Ishikawa (cell line): ENCODE measurements at regions not wholly inside any gene's neighbourhood (a gene's known extent, or its start where the extent isn't known, plus 50 kb on each side); places are given as distances from the start of the nearest gene placed in this dataset.

ENCODE experiments used
- CEBPB ChIP-seq: IDR thresholded peaks from 2 replicates; pipeline ENCODE4 v1.6.1; 2012
- CREB1 ChIP-seq: IDR thresholded peaks from 2 replicates; pipeline ENCODE4 v1.6.1; 2012; ENCODE audit warnings: low read depth
- EGR1 ChIP-seq: IDR thresholded peaks from 2 replicates; pipeline ENCODE4 v1.6.1; 2012
- EP300 ChIP-seq: IDR thresholded peaks from 2 replicates; pipeline ENCODE4 v1.6.1; 2012; ENCODE audit warnings: borderline replicate concordance
- FOXM1 ChIP-seq: IDR thresholded peaks from 2 replicates; pipeline ENCODE4 v1.6.1; 2012; ENCODE audit warnings: low read depth, borderline replicate concordance
- MAX ChIP-seq: IDR thresholded peaks from 2 replicates; pipeline ENCODE4 v1.6.1; 2012
- NFIC ChIP-seq: IDR thresholded peaks from 2 replicates; pipeline ENCODE4 v1.6.1; 2012
- RAD21 ChIP-seq: IDR thresholded peaks from 2 replicates; pipeline ENCODE4 v1.6.1; 2012; ENCODE audit warnings: low read depth
- REST ChIP-seq: IDR thresholded peaks from 2 replicates; pipeline ENCODE4 v1.6.1; 2012; ENCODE audit warnings: low read depth, mild to moderate bottlenecking
- TAF1 ChIP-seq: IDR thresholded peaks from 2 replicates; pipeline ENCODE4 v1.6.1; 2012; ENCODE audit warnings: low read depth, mild to moderate bottlenecking
- TCF12 ChIP-seq: IDR thresholded peaks from 2 replicates; pipeline ENCODE4 v1.6.1; 2012; ENCODE audit warnings: low read depth
- TEAD4 ChIP-seq: IDR thresholded peaks from 2 replicates; pipeline ENCODE4 v1.6.1; 2012
- USF1 ChIP-seq: IDR thresholded peaks from 2 replicates; pipeline ENCODE4 v1.6.1; 2012
- YY1 ChIP-seq: IDR thresholded peaks from 2 replicates; pipeline ENCODE4 v1.6.1; 2012; ENCODE audit warnings: low read depth
- ZBTB7A ChIP-seq: IDR thresholded peaks from 2 replicates; pipeline ENCODE4 v1.6.1; 2012; ENCODE audit warnings: low read depth

- TF ChIP-seq USF1 = no peak
- TF ChIP-seq FOXM1 = no peak
- TF ChIP-seq MAX = no peak
- TF ChIP-seq EP300 = no peak
- TF ChIP-seq RAD21 = no peak
- no peak for TF ChIP-seq ZBTB7A
- no peak for TF ChIP-seq YY1
- TF ChIP-seq REST = no peak
- no peak for TF ChIP-seq NFIC
Observed at GRCh38 chr10:85377029-85377806, 989.4 kb downstream of the GRID1 start.

GRCh38 chr10:85379338-85379737 lies 987.3 kb downstream of the GRID1 start:
- TF ChIP-seq CEBPB = no peak
- no peak for TF ChIP-seq RAD21

GRCh38 chr10:85400981-85401695 lies 965.5 kb downstream of the GRID1 start:
- TF ChIP-seq CEBPB = no peak
- no peak for TF ChIP-seq NFIC
- TF ChIP-seq TCF12 = no peak
- no peak for TF ChIP-seq TEAD4
- TF ChIP-seq REST = no peak
- TF ChIP-seq ZBTB7A = no peak
- TF ChIP-seq TAF1 = no peak
- no peak for TF ChIP-seq EGR1
- TF ChIP-seq CREB1 = no peak
- TF ChIP-seq MAX = no peak
- TF ChIP-seq RAD21 = no peak
- TF ChIP-seq FOXM1 = no peak
- TF ChIP-seq USF1 = no peak
- TF ChIP-seq EP300 = no peak
- TF ChIP-seq YY1 = no peak

- TF ChIP-seq FOXM1 (no peak), TEAD4 (no peak)
Observed at GRCh38 chr10:85402541-85402940, 964.1 kb downstream of the GRID1 start.

GRCh38 chr10:85407088-85407487 lies 959.5 kb downstream of the GRID1 start:
- no peak for TF ChIP-seq CREB1

GRCh38 chr10:85408388-85408787 lies 958.2 kb downstream of the GRID1 start:
- TF ChIP-seq ZBTB7A = no peak
- no peak for TF ChIP-seq USF1
- no peak for TF ChIP-seq YY1
- TF ChIP-seq EGR1 = no peak

GRCh38 chr10:85413570-85413969 lies 953.0 kb downstream of the GRID1 start:
- TF ChIP-seq YY1 (no peak), ZBTB7A (no peak), CEBPB (no peak), REST (no peak)
